ENCODE measurements at regions not wholly inside any gene's neighbourhood (a gene's known extent, or its start where the extent isn't known, plus 50 kb on each side); places are given as distances from the start of the nearest gene placed in this dataset.

GRCh38 chr16:51562891-51563290, 411.8 kb upstream of the SALL1 start:
- no peak overlapping the region for H3K4me3 ChIP-seq (ENCODE audit: insufficient read depth, low read depth, low read length)
- no peaks in the 10 kb centered on the region for H3K9me3 ChIP-seq (ENCODE audit: control insufficient read depth, low read length)
- H3K4me1 ChIP-seq (ENCODE audit: control insufficient read depth, insufficient read depth, low read length), result no peaks in the 10 kb centered on the region
- no peaks in the 10 kb centered on the region for H3K27me3 ChIP-seq (ENCODE audit: control insufficient read depth, insufficient read depth, low read length, poor library complexity, severe bottlenecking)
- no peaks in the 10 kb centered on the region for H3K36me3 ChIP-seq (ENCODE audit: control insufficient read depth, insufficient read depth, low read length)
- 91 to 92% methylated on average over 4 of the region's 4 CpGs for WGBS, 2 experiments
- H3K27ac ChIP-seq (ENCODE audit: insufficient read depth, low read depth, low read length, poor library complexity, severe bottlenecking), result no peak overlapping the region

DNA sequence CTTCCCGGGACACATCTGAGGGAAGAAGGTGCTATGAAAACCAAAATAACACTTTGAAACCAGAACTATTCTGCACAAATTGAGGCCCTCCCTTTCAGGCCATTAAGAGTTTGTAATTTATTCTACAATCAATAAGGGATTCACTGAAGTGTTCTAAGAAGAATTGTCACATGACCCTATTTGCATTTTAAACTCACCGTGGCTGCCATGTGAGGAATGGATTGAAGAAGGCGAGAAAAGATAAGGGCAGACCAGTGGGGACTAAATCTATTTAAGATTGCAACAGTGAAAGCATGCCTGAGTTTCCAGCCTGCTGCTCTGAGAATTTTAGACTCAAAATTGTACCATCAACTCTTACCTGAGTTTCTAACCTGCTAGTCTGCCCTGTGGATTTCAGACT, 408.8 kb upstream of the SALL1 start:
- Histone ChIP-seq H3K27ac (ENCODE audit: insufficient read depth, low read depth, low read length, poor library complexity, severe bottlenecking) (no peak overlapping the region), H3K4me1 (ENCODE audit: control insufficient read depth, insufficient read depth, low read length) (no peaks in the 10 kb centered on the region), H3K4me3 (ENCODE audit: insufficient read depth, low read depth, low read length) (no peak overlapping the region), H3K36me3 (ENCODE audit: control insufficient read depth, insufficient read depth, low read length) (no peaks in the 10 kb centered on the region), H3K27me3 (ENCODE audit: control insufficient read depth, insufficient read depth, low read length, poor library complexity, severe bottlenecking) (no peaks in the 10 kb centered on the region), H3K9me3 (ENCODE audit: control insufficient read depth, low read length) (no peaks in the 10 kb centered on the region)
- 89 to 96% methylated on average over 3 of the region's 3 CpGs for WGBS, 2 experiments

DNA sequence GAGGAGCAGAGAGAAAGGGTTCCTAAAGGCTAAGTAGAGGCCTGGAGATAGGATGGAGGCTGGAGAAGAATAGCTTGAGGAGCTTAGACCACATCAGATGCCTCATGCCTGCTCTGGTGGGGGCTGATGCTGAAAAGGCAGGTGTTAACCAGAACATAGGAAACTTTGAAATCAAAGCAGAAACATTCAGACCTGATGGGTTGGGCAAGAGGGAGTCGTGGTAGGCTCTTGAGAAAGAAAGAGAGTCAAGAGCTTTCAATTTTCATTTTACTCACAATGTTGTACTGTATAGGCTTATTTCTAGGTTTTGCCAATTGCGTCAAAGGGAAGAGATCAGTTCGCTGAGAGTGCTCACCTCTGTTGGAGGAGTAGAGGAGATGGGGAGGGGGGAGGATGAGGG, 406.6 kb upstream of the SALL1 start:
- WGBS, 2 experiments, result 94 to 98% methylated on average over 3 of the region's 3 CpGs
- no peaks in the 10 kb centered on the region for H3K9me3 ChIP-seq (ENCODE audit: control insufficient read depth, low read length)
- no peaks in the 10 kb centered on the region for H3K27me3 ChIP-seq (ENCODE audit: control insufficient read depth, insufficient read depth, low read length, poor library complexity, severe bottlenecking)

DNA sequence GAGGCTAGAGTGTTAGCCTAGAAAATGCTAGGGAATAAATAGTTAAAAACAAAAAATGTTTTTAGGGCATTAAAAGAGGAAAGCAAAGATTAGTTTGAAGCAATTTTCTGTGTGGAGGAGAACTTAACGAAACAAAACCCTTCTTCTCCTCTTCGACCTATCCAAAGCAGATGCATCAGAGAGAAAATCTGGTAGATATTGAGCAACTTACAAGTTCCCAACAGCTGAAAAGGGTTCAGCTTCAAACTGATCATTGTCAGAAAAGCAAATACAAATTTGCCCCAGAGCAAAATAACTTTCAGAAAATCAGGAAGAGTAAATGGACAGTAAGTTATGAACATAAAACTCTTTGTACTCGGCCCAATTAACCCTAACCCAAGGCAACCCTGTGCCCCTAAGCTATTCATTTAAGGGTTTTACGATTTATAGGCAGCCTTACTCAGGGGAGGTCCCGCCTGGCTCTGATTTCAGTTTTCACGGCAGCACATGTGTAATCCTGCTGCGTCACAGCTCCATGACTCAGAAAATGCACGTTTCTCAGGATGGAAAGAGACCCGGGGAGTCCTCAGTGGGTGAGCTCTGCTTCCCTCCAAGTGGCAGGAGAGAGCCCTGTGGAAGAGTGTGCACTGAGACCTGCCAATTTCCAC, 405.7 kb upstream of the SALL1 start:
- Histone ChIP-seq H3K4me1 (ENCODE audit: control insufficient read depth, insufficient read depth, low read length) (no peaks in the 10 kb centered on the region), H3K27me3 (ENCODE audit: control insufficient read depth, insufficient read depth, low read length, poor library complexity, severe bottlenecking) (no peaks in the 10 kb centered on the region), H3K4me3 (ENCODE audit: insufficient read depth, low read depth, low read length) (no peak overlapping the region), H3K27ac (ENCODE audit: insufficient read depth, low read depth, low read length, poor library complexity, severe bottlenecking) (no peak overlapping the region), H3K36me3 (ENCODE audit: control insufficient read depth, insufficient read depth, low read length) (no peaks in the 10 kb centered on the region), H3K9me3 (ENCODE audit: control insufficient read depth, low read length) (no peaks in the 10 kb centered on the region)
- 90 to 92% methylated on average over 9 of the region's 9 CpGs for WGBS, 2 experiments

More for the DNA sequence above, 406.6 kb upstream of the SALL1 start:
- no peak overlapping the region for H3K4me3 ChIP-seq (ENCODE audit: insufficient read depth, low read depth, low read length)
- no peak overlapping the region for H3K27ac ChIP-seq (ENCODE audit: insufficient read depth, low read depth, low read length, poor library complexity, severe bottlenecking)
- H3K4me1 ChIP-seq (ENCODE audit: control insufficient read depth, insufficient read depth, low read length), result no peaks in the 10 kb centered on the region
- H3K36me3 ChIP-seq (ENCODE audit: control insufficient read depth, insufficient read depth, low read length), result no peaks in the 10 kb centered on the region

DNA sequence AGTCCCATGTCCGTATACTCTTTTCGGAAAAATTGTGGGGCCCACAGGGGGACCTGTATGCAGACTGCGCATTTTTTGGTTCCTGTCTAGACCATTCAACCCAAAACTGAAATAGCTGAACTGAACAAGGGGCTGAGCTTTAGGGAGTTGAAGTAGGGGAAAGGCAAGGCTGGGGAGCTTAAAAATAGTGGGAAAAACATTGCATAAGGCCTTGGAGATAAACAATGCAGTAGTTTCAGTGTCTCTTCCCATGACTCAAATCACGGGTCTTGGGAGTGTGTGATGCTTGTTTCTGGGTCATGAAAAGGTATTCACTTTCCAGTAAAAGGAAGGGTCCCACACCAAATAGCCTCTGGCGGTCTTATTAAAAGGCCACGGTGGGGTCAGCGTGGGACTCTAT, 402.8 kb upstream of the SALL1 start:
- no peaks in the 10 kb centered on the region for H3K36me3 ChIP-seq (ENCODE audit: control insufficient read depth, insufficient read depth, low read length)
- no peak overlapping the region for H3K27ac ChIP-seq (ENCODE audit: insufficient read depth, low read depth, low read length, poor library complexity, severe bottlenecking)
- no peaks in the 10 kb centered on the region for H3K27me3 ChIP-seq (ENCODE audit: control insufficient read depth, insufficient read depth, low read length, poor library complexity, severe bottlenecking)
- H3K4me1 ChIP-seq (ENCODE audit: control insufficient read depth, insufficient read depth, low read length), result no peaks in the 10 kb centered on the region
- WGBS, 2 experiments, result 96 to 98% methylated on average over 7 of the region's 7 CpGs
- no peak overlapping the region for H3K4me3 ChIP-seq (ENCODE audit: insufficient read depth, low read depth, low read length)
- H3K9me3 ChIP-seq (ENCODE audit: control insufficient read depth, low read length), result no peaks in the 10 kb centered on the region

GRCh38 chr16:51553314-51553713, 402.2 kb upstream of the SALL1 start:
- H3K4me1 ChIP-seq (ENCODE audit: control insufficient read depth, insufficient read depth, low read length), result no peaks in the 10 kb centered on the region
- H3K9me3 ChIP-seq (ENCODE audit: control insufficient read depth, low read length), result no peaks in the 10 kb centered on the region
- no peaks in the 10 kb centered on the region for H3K36me3 ChIP-seq (ENCODE audit: control insufficient read depth, insufficient read depth, low read length)
- 98 to 100% methylated on average over 2 of the region's 2 CpGs for WGBS, 2 experiments
- no peaks in the 10 kb centered on the region for H3K27me3 ChIP-seq (ENCODE audit: control insufficient read depth, insufficient read depth, low read length, poor library complexity, severe bottlenecking)
- H3K4me3 ChIP-seq (ENCODE audit: insufficient read depth, low read depth, low read length), result no peak overlapping the region
- no peak overlapping the region for H3K27ac ChIP-seq (ENCODE audit: insufficient read depth, low read depth, low read length, poor library complexity, severe bottlenecking)

- Histone ChIP-seq H3K9me3 (ENCODE audit: control insufficient read depth, low read length) (no peaks in the 10 kb centered on the region), H3K27ac (ENCODE audit: insufficient read depth, low read depth, low read length, poor library complexity, severe bottlenecking) (no peak overlapping the region), H3K27me3 (ENCODE audit: control insufficient read depth, insufficient read depth, low read length, poor library complexity, severe bottlenecking) (no peaks in the 10 kb centered on the region), H3K36me3 (ENCODE audit: control insufficient read depth, insufficient read depth, low read length) (no peaks in the 10 kb centered on the region), H3K4me3 (ENCODE audit: insufficient read depth, low read depth, low read length) (no peak overlapping the region), H3K4me1 (ENCODE audit: control insufficient read depth, insufficient read depth, low read length) (peaks cover 4% of the 10 kb centered on the region)
- WGBS, 2 experiments, result 90% methylated on average over 4 of the region's 4 CpGs
These were observed 399.8 kb upstream of the SALL1 start for GRCh38 chr16:51550800-51551347.

- 92 to 96% methylated on average over 2 to 3 of the region's 3 CpGs for WGBS, 2 experiments
- no peaks in the 10 kb centered on the region for H3K27me3 ChIP-seq (ENCODE audit: control insufficient read depth, insufficient read depth, low read length, poor library complexity, severe bottlenecking)
These were observed 398.8 kb upstream of the SALL1 start for GRCh38 chr16:51549836-51550235.

GRCh38 chr16:51545951-51546350, 394.9 kb upstream of the SALL1 start:
- H3K36me3 ChIP-seq (ENCODE audit: control insufficient read depth, insufficient read depth, low read length), result no peaks in the 10 kb centered on the region
- H3K9me3 ChIP-seq (ENCODE audit: control insufficient read depth, low read length), result no peaks in the 10 kb centered on the region
- peaks cover 47% of the 10 kb centered on the region for H3K4me1 ChIP-seq (ENCODE audit: control insufficient read depth, insufficient read depth, low read length)
- H3K4me3 ChIP-seq (ENCODE audit: insufficient read depth, low read depth, low read length), result no peak overlapping the region
- WGBS, 2 experiments, result 81 to 86% methylated on average over 5 to 6 of the region's 6 CpGs
- no peak overlapping the region for H3K27ac ChIP-seq (ENCODE audit: insufficient read depth, low read depth, low read length, poor library complexity, severe bottlenecking)
- H3K27me3 ChIP-seq (ENCODE audit: control insufficient read depth, insufficient read depth, low read length, poor library complexity, severe bottlenecking), result no peaks in the 10 kb centered on the region

More at GRCh38 chr16:51549836-51550235, 398.8 kb upstream of the SALL1 start:
- Histone ChIP-seq H3K27ac (ENCODE audit: insufficient read depth, low read depth, low read length, poor library complexity, severe bottlenecking) (no peak overlapping the region), H3K9me3 (ENCODE audit: control insufficient read depth, low read length) (no peaks in the 10 kb centered on the region), H3K4me3 (ENCODE audit: insufficient read depth, low read depth, low read length) (no peak overlapping the region), H3K4me1 (ENCODE audit: control insufficient read depth, insufficient read depth, low read length) (peaks cover 15% of the 10 kb centered on the region), H3K36me3 (ENCODE audit: control insufficient read depth, insufficient read depth, low read length) (no peaks in the 10 kb centered on the region)

DNA sequence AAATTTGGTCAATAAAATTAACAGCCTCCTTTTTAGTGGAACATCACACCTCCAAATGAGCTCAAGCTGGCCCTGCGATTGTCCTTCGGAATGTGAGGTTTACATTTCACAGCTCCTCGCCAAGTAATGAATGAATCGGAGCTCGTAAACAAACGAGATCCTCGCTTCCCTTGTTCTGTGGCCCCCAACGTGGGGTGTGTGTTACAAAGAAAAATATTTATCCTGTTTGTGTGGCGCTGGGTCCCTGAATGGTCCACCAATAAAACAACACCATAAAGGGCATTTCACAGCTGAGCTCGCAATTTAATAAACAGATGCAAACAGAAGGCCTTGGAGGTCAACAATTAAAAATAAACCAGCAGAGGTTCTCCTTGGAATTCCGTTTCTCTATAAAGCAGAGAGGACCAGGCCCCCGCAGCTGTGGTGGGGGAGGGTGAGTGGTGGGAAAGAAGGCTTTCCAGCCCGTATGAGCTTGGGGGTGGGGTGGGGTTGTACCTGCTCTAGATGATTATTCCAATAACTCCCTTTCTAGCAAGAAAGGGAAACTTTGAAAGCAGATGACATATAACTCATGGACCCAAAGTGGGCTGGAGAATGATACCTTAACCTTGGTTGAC, 393.9 kb upstream of the SALL1 start:
- Histone ChIP-seq H3K9me3 (ENCODE audit: control insufficient read depth, low read length) (no peaks in the 10 kb centered on the region), H3K27me3 (ENCODE audit: control insufficient read depth, insufficient read depth, low read length, poor library complexity, severe bottlenecking) (no peaks in the 10 kb centered on the region), H3K27ac (ENCODE audit: insufficient read depth, low read depth, low read length, poor library complexity, severe bottlenecking) (peak overlapping the region; percentile 86), H3K4me3 (ENCODE audit: insufficient read depth, low read depth, low read length) (no peak overlapping the region), H3K36me3 (ENCODE audit: control insufficient read depth, insufficient read depth, low read length) (no peaks in the 10 kb centered on the region), H3K4me1 (ENCODE audit: control insufficient read depth, insufficient read depth, low read length) (peaks cover 52% of the 10 kb centered on the region)
- 4 to 6% methylated on average over 12 to 13 of the region's 13 CpGs for WGBS, 2 experiments
